ENCODE measurements at regions not wholly inside any gene's neighbourhood (a gene's known extent, or its start where the extent isn't known, plus 50 kb on each side); places are given as distances from the start of the nearest gene placed in this dataset.

- Histone ChIP-seq H3K79me2 (ENCODE audit: insufficient read depth, low read depth, low read length) (no peaks in the 10 kb centered on the region), H3K9me2 (ENCODE audit: insufficient read depth, low read length) (no peaks in the 10 kb centered on the region), H4K20me1 (ENCODE audit: insufficient read depth, low read length) (no peaks in the 10 kb centered on the region), H3K36me3 (ENCODE audit: insufficient read depth, low read length) (no peaks in the 10 kb centered on the region), H3K27ac (ENCODE audit: low read depth, low read length, poor library complexity, severe bottlenecking) (no peak overlapping the region), H3K4me3 (ENCODE audit: low read depth, low read length, poor library complexity, severe bottlenecking) (no peak overlapping the region), H3K9me3 (ENCODE audit: low read length) (peaks cover 16% of the 10 kb centered on the region; the same call in 1 of the 2 replicates), H3K4me1 (ENCODE audit: insufficient read depth, low read length, poor library complexity, severe bottlenecking) (no peaks in the 10 kb centered on the region), H3K4me2 (ENCODE audit: low read length) (no peak overlapping the region), H2AFZ (ENCODE audit: low read length) (no peak overlapping the region)
- CTCF ChIA-PET (ENCODE audit: unreplicated experiment) = no interaction called here
- no peak for DNase-seq (ENCODE audit: low spot score)
- BruUV-seq (replicated peaks) = no TSS peak
- POLR2A ChIA-PET = no interaction called here
- intact Hi-C loops (cut with micrococcal nuclease; ENCODE audit: unreplicated experiment) = no loop called here
- TF ChIP-seq, protein P1, sequence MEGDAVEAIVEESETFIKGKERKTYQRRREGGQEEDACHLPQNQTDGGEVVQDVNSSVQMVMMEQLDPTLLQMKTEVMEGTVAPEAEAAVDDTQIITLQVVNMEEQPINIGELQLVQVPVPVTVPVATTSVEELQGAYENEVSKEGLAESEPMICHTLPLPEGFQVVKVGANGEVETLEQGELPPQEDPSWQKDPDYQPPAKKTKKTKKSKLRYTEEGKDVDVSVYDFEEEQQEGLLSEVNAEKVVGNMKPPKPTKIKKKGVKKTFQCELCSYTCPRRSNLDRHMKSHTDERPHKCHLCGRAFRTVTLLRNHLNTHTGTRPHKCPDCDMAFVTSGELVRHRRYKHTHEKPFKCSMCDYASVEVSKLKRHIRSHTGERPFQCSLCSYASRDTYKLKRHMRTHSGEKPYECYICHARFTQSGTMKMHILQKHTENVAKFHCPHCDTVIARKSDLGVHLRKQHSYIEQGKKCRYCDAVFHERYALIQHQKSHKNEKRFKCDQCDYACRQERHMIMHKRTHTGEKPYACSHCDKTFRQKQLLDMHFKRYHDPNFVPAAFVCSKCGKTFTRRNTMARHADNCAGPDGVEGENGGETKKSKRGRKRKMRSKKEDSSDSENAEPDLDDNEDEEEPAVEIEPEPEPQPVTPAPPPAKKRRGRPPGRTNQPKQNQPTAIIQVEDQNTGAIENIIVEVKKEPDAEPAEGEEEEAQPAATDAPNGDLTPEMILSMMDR (conservative IDR thresholded peaks at IDR 0.05; ENCODE audit: low read length) = no peak
- no peak for TF ChIP-seq EZH2phosphoT487 (IDR thresholded peaks at IDR 0.05; ENCODE audit: borderline replicate concordance, low read depth, low read length)
These were observed 251.2 kb upstream of the RORB start for GRCh38 chr9:74245866-74246497.

GRCh38 chr9:74255489-74255984 lies 241.6 kb upstream of the RORB start:
- Histone ChIP-seq H3K36me3 (ENCODE audit: insufficient read depth, low read length) (no peaks in the 10 kb centered on the region), H3K4me2 (ENCODE audit: low read length) (no peak overlapping the region), H3K4me1 (ENCODE audit: insufficient read depth, low read length, poor library complexity, severe bottlenecking) (no peaks in the 10 kb centered on the region), H3K27ac (ENCODE audit: low read depth, low read length, poor library complexity, severe bottlenecking) (no peak overlapping the region), H3K4me3 (ENCODE audit: low read depth, low read length, poor library complexity, severe bottlenecking) (no peak overlapping the region), H3K79me2 (ENCODE audit: insufficient read depth, low read depth, low read length) (no peaks in the 10 kb centered on the region), H4K20me1 (ENCODE audit: insufficient read depth, low read length) (no peaks in the 10 kb centered on the region), H3K9me2 (ENCODE audit: insufficient read depth, low read length) (no peaks in the 10 kb centered on the region), H3K9me3 (ENCODE audit: low read length) (no peaks in the 10 kb centered on the region), H2AFZ (ENCODE audit: low read length) (no peak overlapping the region)
- ChIA-PET CTCF (ENCODE audit: unreplicated experiment) (no interaction called here), POLR2A (no interaction called here)
- intact Hi-C loops (cut with micrococcal nuclease; ENCODE audit: unreplicated experiment) = no loop called here
- no TSS peak for BruUV-seq (replicated peaks)
- TF ChIP-seq, protein P1 (conservative IDR thresholded peaks at IDR 0.05; ENCODE audit: low read length) = no peak
- no peak for DNase-seq (ENCODE audit: low spot score)

GRCh38 chr9:74275872-74276508 lies 221.1 kb upstream of the RORB start:
- no TSS peak for BruUV-seq (replicated peaks)

More at GRCh38 chr9:74275872-74276508, 221.1 kb upstream of the RORB start:
- H3K9me3 ChIP-seq (ENCODE audit: low read length) = no peaks in the 10 kb centered on the region
- H2AFZ ChIP-seq (ENCODE audit: low read length) = no peak overlapping the region
- no peaks in the 10 kb centered on the region for H4K20me1 ChIP-seq (ENCODE audit: insufficient read depth, low read length)
- H3K9me2 ChIP-seq (ENCODE audit: insufficient read depth, low read length) = no peaks in the 10 kb centered on the region
- no peak overlapping the region for H3K4me2 ChIP-seq (ENCODE audit: low read length)
- H3K36me3 ChIP-seq (ENCODE audit: insufficient read depth, low read length) = no peaks in the 10 kb centered on the region
- no peak overlapping the region for H3K27ac ChIP-seq (ENCODE audit: low read depth, low read length, poor library complexity, severe bottlenecking)
- ChIA-PET CTCF (ENCODE audit: unreplicated experiment) (no interaction called here), POLR2A (no interaction called here)
- no peak overlapping the region for H3K4me3 ChIP-seq (ENCODE audit: low read depth, low read length, poor library complexity, severe bottlenecking)
- no peaks in the 10 kb centered on the region for H3K79me2 ChIP-seq (ENCODE audit: insufficient read depth, low read depth, low read length)
- intact Hi-C loops (cut with micrococcal nuclease; ENCODE audit: unreplicated experiment) = no loop called here
- TF ChIP-seq EZH2phosphoT487 (IDR thresholded peaks at IDR 0.05; ENCODE audit: borderline replicate concordance, low read depth, low read length) = no peak
- TF ChIP-seq, protein P1 (conservative IDR thresholded peaks at IDR 0.05; ENCODE audit: low read length) = no peak
- DNase-seq (ENCODE audit: low spot score) = no peak
- H3K4me1 ChIP-seq (ENCODE audit: insufficient read depth, low read length, poor library complexity, severe bottlenecking) = no peaks in the 10 kb centered on the region

All from OCI-LY7 (cell line).